Mesodermal cell (in vitro differentiated cells): ENCODE measurements at regions not wholly inside any gene's neighbourhood (a gene's known extent, or its start where the extent isn't known, plus 50 kb on each side); places are given as distances from the start of the nearest gene placed in this dataset.

Experiments used
- H3K27ac ChIP-seq: 2 replicates; pipeline ENCODE4 v1.7.0; 2013; ENCODE audit warnings: mild to moderate bottlenecking, low read depth, low read length, moderate library complexity; ENCODE audit not compliant: severe bottlenecking
- H3K36me3 ChIP-seq: 2 replicates; pipeline ENCODE4 v1.7.1; 2013; ENCODE audit warnings: mild to moderate bottlenecking, low read length, moderate library complexity; ENCODE audit not compliant: control insufficient read depth, insufficient read depth
- H3K4me1 ChIP-seq: one replicate; pipeline ENCODE4 v1.7.1; 2013; ENCODE audit warnings: mild to moderate bottlenecking, low read length; ENCODE audit not compliant: insufficient read depth, control insufficient read depth, poor library complexity, severe bottlenecking
- H3K4me3 ChIP-seq: 2 replicates; pipeline ENCODE4 v1.7.0; 2013; ENCODE audit warnings: low read length, control low read depth, mild to moderate bottlenecking; ENCODE audit not compliant: insufficient read depth, poor library complexity, severe bottlenecking; ENCODE audit errors: extremely low read depth
- H3K9me3 ChIP-seq: 2 replicates; pipeline ENCODE4 v1.7.1; 2013; ENCODE audit warnings: mild to moderate bottlenecking, low read length, moderate library complexity; ENCODE audit not compliant: control insufficient read depth
- WGBS, 2 experiments: methylation state at CpG; one replicate each; pipeline ENCODE4 v1.1.5; 2013; ENCODE audit warnings: missing lambda C conversion rate in 2 of 2; ENCODE audit not compliant: insufficient coverage in 2 of 2; 5-methylcytosine and 5-hydroxymethylcytosine counted together

GRCh38 chr12:30023186-30023585, 239.4 kb upstream of the TMTC1 start:
- Histone ChIP-seq H3K4me3 (no peak overlapping the region), H3K36me3 (no peaks in the 10 kb centered on the region), H3K9me3 (peaks cover 9% of the 10 kb centered on the region), H3K27ac (no peak overlapping the region), H3K4me1 (peaks cover 17% of the 10 kb centered on the region)
- no CpG with 5 or more reads among the region's 2 CpGs for WGBS, 2 experiments

- Histone ChIP-seq H3K9me3 (peaks cover 9% of the 10 kb centered on the region), H3K27ac (no peak overlapping the region), H3K4me3 (no peak overlapping the region), H3K36me3 (no peaks in the 10 kb centered on the region), H3K4me1 (peaks cover 7% of the 10 kb centered on the region)
- 67 to 90% methylated on average over 1 of the region's 2 CpGs for WGBS, 2 experiments
Measured at GRCh38 chr12:30021051-30021833, 237.5 kb upstream of the TMTC1 start.

- 91 to 92% methylated on average over 2 to 4 of the region's 4 CpGs for WGBS, 2 experiments
Measured at GRCh38 chr12:30019366-30020140, 235.8 kb upstream of the TMTC1 start.

GRCh38 chr12:30016540-30017055, 232.9 kb upstream of the TMTC1 start:
- Histone ChIP-seq H3K4me1 (no peaks in the 10 kb centered on the region), H3K27ac (no peak overlapping the region), H3K36me3 (no peaks in the 10 kb centered on the region), H3K4me3 (no peak overlapping the region), H3K9me3 (no peaks in the 10 kb centered on the region)
- 90 to 94% methylated on average over 5 to 6 of the region's 10 CpGs for WGBS, 2 experiments

More at GRCh38 chr12:30019366-30020140, 235.8 kb upstream of the TMTC1 start:
- Histone ChIP-seq H3K4me3 (no peak overlapping the region), H3K4me1 (no peaks in the 10 kb centered on the region), H3K27ac (peak overlapping the region; percentile 42), H3K36me3 (no peaks in the 10 kb centered on the region), H3K9me3 (peaks cover under 1% of the 10 kb centered on the region)

GRCh38 chr12:30015631-30016337, 232.0 kb upstream of the TMTC1 start:
- Histone ChIP-seq H3K36me3 (no peaks in the 10 kb centered on the region), H3K4me3 (no peak overlapping the region), H3K27ac (no peak overlapping the region), H3K4me1 (no peaks in the 10 kb centered on the region), H3K9me3 (no peaks in the 10 kb centered on the region)
- whole genome bisulfite sequencing, 2 experiments = 89 to 94% methylated on average over 4 to 5 of the region's 5 CpGs

DNA sequence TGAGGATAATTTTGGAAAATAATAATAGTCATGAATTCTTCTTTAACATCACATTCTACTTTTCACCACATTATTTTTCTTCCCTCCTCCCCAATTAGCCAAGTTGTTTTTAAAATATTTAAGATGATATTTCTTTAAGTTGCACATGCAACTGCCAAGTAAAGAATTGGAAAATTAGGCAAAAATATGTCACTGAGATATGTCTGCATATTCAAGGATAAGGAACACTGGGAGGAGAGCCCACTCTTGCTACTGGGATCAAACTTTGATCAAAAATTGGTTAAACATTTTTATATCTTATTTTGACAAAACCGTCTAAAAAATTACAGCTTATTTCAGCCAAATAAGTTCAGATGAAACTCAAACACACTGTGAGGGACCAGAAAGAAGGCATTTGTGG, 231.2 kb upstream of the TMTC1 start:
- 75 to 100% methylated on average over 1 of the region's 1 CpG for WGBS, 2 experiments
- Histone ChIP-seq H3K36me3 (no peaks in the 10 kb centered on the region), H3K27ac (no peak overlapping the region), H3K9me3 (no peaks in the 10 kb centered on the region), H3K4me1 (no peaks in the 10 kb centered on the region), H3K4me3 (no peak overlapping the region)

- 42 to 57% methylated on average over 5 of the region's 6 CpGs for WGBS, 2 experiments
- Histone ChIP-seq H3K27ac (no peak overlapping the region), H3K4me1 (no peaks in the 10 kb centered on the region), H3K36me3 (no peaks in the 10 kb centered on the region), H3K9me3 (no peaks in the 10 kb centered on the region), H3K4me3 (no peak overlapping the region)
Measured at GRCh38 chr12:30012816-30013450, 229.2 kb upstream of the TMTC1 start.

DNA sequence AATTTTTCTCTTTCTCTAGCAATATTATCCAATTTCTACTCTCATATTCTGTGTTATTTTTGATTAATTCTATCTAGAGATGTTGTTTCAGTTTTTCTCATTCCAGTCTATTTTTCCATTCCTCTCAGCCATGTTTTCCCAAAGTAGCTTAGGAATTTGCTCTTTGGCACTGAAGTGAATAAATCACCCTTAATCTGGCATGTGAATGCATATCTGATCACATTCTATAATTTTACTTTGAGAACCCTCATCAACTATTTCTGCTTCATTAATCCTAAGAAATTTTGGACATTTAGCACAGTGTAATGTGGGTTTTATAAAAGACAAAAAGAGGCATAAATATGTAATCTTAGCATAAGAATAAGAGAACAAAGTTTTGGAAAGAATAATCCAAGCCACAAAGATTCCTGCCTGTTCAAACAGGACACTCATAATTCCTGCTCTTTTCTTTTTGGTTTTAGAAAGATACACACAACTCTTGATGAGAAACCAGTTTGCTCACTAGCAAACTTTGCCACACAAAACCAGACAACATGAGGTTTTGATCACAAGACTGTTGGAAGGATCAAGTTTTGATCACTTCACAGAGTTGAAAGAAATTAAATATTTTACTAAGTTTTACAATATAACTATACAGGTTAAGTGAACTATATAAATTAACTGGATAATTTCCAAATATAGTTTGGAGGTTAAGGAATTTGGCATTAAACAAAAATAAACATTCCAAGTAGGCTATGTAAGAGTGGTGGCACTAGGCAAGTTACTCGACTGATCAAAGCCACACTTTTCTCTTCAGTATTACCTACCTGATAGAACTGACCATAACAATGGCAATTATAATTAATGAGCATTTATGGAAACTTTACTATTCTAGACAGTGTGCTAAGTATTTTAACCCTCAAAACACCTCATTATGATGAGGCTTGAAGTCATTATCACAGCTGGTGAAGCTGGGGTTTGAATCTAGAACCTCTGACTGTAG, 226.6 kb upstream of the TMTC1 start:
- Histone ChIP-seq H3K27ac (no peak overlapping the region), H3K4me1 (no peaks in the 10 kb centered on the region)
- WGBS, 2 experiments = no CpG with 5 or more reads among the region's 1 CpG

DNA sequence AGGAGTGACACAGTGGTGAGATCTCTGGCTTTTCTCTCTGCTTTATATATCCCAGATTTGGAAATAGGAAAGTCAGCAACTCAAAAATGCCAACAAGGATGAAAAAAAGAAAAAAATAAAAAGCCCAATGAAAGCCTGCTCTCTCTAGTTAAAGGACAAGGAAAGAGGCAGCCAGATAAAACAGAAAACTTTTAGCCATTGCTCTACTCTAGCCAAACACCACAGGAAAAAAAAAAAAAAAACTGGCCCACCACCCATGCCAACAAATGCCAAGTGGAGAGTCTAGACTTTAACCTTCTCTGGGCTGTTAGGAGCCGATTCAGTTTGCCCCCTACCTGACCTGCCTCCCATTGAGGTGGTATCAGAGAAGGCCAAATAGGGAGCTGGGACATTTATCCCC, 222.3 kb upstream of the TMTC1 start:
- Histone ChIP-seq H3K9me3 (no peaks in the 10 kb centered on the region), H3K4me1 (no peaks in the 10 kb centered on the region), H3K4me3 (no peak overlapping the region), H3K36me3 (no peaks in the 10 kb centered on the region), H3K27ac (no peak overlapping the region)
- 86 to 100% methylated on average over 1 of the region's 1 CpG for WGBS, 2 experiments

More for the DNA sequence above, 226.6 kb upstream of the TMTC1 start:
- Histone ChIP-seq H3K4me3 (no peak overlapping the region), H3K9me3 (no peaks in the 10 kb centered on the region), H3K36me3 (no peaks in the 10 kb centered on the region)
